NCI-H1417 treated with DMSO at 0.1 percent for 48 hours (cell line): ENCODE measurements at regions not wholly inside any gene's neighbourhood (a gene's known extent, or its start where the extent isn't known, plus 50 kb on each side); places are given as distances from the start of the nearest gene placed in this dataset.
"Not testable (repeated sequence)": the region's sequence is repeated elsewhere in the genome, so short reads cannot be mapped to it uniquely, and the experiment has no call there.

Experiments
- DNase-seq: peaks from one replicate; lab custom pipeline; 2025; lab: John Stamatoyannopoulos, UW

GRCh38 chr16:86074651-86075487, 175.9 kb downstream of the IRF8 start:
- DNase-seq, result no peak

- DNase-seq, result no peak
Observed at GRCh38 chr16:86075488-86075785, 176.5 kb downstream of the IRF8 start.

- no peak for DNase-seq
Observed at GRCh38 chr16:86075839-86076440, 177.0 kb downstream of the IRF8 start.

GRCh38 chr16:86076606-86077005, 177.6 kb downstream of the IRF8 start:
- DNase-seq, result no peak

- no peak for DNase-seq
Observed at GRCh38 chr16:86077243-86077940, 178.4 kb downstream of the IRF8 start.

- DNase-seq, result no peak
Observed at GRCh38 chr16:86078121-86078600, 179.2 kb downstream of the IRF8 start.

GRCh38 chr16:86078711-86079110, 179.7 kb downstream of the IRF8 start:
- DNase-seq, result not testable (repeated sequence)

GRCh38 chr16:86079255-86079885, 180.4 kb downstream of the IRF8 start:
- no peak for DNase-seq

GRCh38 chr16:86080131-86080875, 181.3 kb downstream of the IRF8 start:
- no peak for DNase-seq

- no peak for DNase-seq
Observed at GRCh38 chr16:86080982-86081381, 182.0 kb downstream of the IRF8 start.

- DNase-seq, result no peak
Observed at GRCh38 chr16:86082418-86083030, 183.6 kb downstream of the IRF8 start.

GRCh38 chr16:86083382-86084002, 184.5 kb downstream of the IRF8 start:
- no peak for DNase-seq

- DNase-seq, result no peak
Observed at GRCh38 chr16:86085161-86085611, 186.2 kb downstream of the IRF8 start.

- DNase-seq, result no peak
Observed at GRCh38 chr16:86085795-86086194, 186.8 kb downstream of the IRF8 start.

GRCh38 chr16:86086471-86086870, 187.5 kb downstream of the IRF8 start:
- DNase-seq, result no peak

GRCh38 chr16:86087011-86087895, 188.3 kb downstream of the IRF8 start:
- no peak for DNase-seq

- no peak for DNase-seq
Observed at GRCh38 chr16:86087896-86088230, 188.9 kb downstream of the IRF8 start.

GRCh38 chr16:86088287-86088686, 189.3 kb downstream of the IRF8 start:
- no peak for DNase-seq

- no peak for DNase-seq
Observed at GRCh38 chr16:86088816-86089215, 189.9 kb downstream of the IRF8 start.

GRCh38 chr16:86089334-86089900, 190.5 kb downstream of the IRF8 start:
- no peak for DNase-seq
